Adrenal gland (tissue), 9 donors: ENCODE measurements at regions not wholly inside any gene's neighbourhood (a gene's known extent, or its start where the extent isn't known, plus 50 kb on each side); places are given as distances from the start of the nearest gene placed in this dataset.

Experiments used
- DNase-seq, 7 donors: peaks; one replicate each; pipeline ENCODE4 v3.0.0-alpha.2; 2019 to 2020
- H3K27ac ChIP-seq, 5 donors: fragments of 200-600 bp; sonication (generic) in 4 of 5; 1 replicate in 3 of 5; 2 replicates in 2 of 5; pipeline versions ENCODE4 v1.5.1 to v1.8.0; 2016 to 2020; ENCODE audit warnings: mild to moderate bottlenecking in 1 of 5
- H3K27me3 ChIP-seq: fragments of 200-600 bp; 2 replicates; pipeline ENCODE4 v1.8.0; 2021
- H3K36me3 ChIP-seq, 2 donors: fragments of 200-600 bp; replicated peaks in 1 of 2; 1 replicate in 1 of 2; 2 replicates in 1 of 2; pipeline versions ENCODE4 v1.5.1 to v1.8.0; 2018 to 2022
- H3K4me1 ChIP-seq, 2 donors: fragments of 200-600 bp; replicated peaks in 1 of 2; 1 replicate in 1 of 2; 2 replicates in 1 of 2; pipeline versions ENCODE4 v1.5.1 to v1.8.0; 2018 to 2021
- H3K4me3 ChIP-seq, 4 donors: fragments of 200-600 bp; sonication (generic) in 3 of 4; one replicate each; pipeline ENCODE4 v1.5.1; 2016 to 2018
- H3K9me3 ChIP-seq, 3 donors: fragments of 200-600 bp; sonication (generic) in 1 of 3; replicated peaks in 1 of 3; 1 replicate in 2 of 3; 2 replicates in 1 of 3; pipeline versions ENCODE4 v1.5.1 to v1.8.0; 2016 to 2021
- POLR2A ChIP-seq, 2 donors: fragments of 450-650 bp; IDR thresholded peaks; one replicate each; pipeline ENCODE4 v1.6.1; 2017; ENCODE audit warnings: antibody characterized with exemption in 2 of 2, mild to moderate bottlenecking in 2 of 2, moderate library complexity in 1 of 2
- WGBS, 4 donors: extraction: QIAGEN DNeasy Blood & Tissue Kit in 2 of 4; methylation state at CpG; one replicate each; pipeline versions ENCODE4 v1.1.5 to v1.1.7; 2013 to 2017; 5-methylcytosine and 5-hydroxymethylcytosine counted together
- intact Hi-C, 2 donors: fragments of 100-400 bp; cut with DNase I; formaldehyde crosslinking; loops; one replicate each; pipeline versions ENCODE4 v1.14.1 to v1.15.0; 2022 to 2023
- TF ChIP-seq, protein P1 (sequence below), 6 experiments: fragments of 450-650 bp in 4 of 6; fragments of 200-600 bp in 2 of 6; sonication (generic) in 1 of 6; IDR thresholded peaks; 1 replicate in 5 of 6; 2 replicates in 1 of 6; pipeline versions ENCODE4 v1.5.1 to v1.8.0; 2016 to 2021; ENCODE audit warnings: antibody characterized with exemption in 6 of 6, mild to moderate bottlenecking in 2 of 6, moderate library complexity in 1 of 6
- donor health status: healthy with polysubstance abuse.
- donor health status: Bipolar disorder and iron deficiency.
- donor health status: DM: yes; HTN: yes; CAD: no.
- donor health status: DM: no; HTN: no; CAD: no.
- donor health status: DM: no; HTN: no; CAD: no.

DNA sequence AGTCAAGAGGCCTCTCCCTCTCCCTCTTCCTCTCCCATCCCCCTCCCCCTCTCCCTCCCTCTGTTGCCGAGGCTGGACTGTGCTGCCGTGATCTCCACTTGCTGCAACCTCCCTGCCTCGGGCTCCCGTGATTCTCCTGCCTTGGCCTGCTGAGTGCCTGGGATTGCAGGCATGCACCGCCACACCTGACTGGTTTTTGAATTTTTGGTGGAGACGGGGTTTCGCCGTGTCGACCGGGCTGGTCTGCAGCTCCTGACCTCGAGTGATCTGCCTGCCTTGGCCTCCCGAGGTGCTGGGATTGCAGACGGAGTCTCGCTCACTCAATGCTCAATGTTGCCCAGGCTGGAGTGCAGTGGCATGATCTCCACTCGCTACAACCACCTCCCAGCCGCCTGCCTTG, 165.1 kb downstream of the CENPC start:
- 94 to 97% (median 95%) methylated on average over 16 of the region's 16 CpGs for WGBS, 4 donors
- no peak for TF ChIP-seq POLR2A (IDR thresholded peaks at IDR 0.05)
- TF ChIP-seq, protein P1, sequence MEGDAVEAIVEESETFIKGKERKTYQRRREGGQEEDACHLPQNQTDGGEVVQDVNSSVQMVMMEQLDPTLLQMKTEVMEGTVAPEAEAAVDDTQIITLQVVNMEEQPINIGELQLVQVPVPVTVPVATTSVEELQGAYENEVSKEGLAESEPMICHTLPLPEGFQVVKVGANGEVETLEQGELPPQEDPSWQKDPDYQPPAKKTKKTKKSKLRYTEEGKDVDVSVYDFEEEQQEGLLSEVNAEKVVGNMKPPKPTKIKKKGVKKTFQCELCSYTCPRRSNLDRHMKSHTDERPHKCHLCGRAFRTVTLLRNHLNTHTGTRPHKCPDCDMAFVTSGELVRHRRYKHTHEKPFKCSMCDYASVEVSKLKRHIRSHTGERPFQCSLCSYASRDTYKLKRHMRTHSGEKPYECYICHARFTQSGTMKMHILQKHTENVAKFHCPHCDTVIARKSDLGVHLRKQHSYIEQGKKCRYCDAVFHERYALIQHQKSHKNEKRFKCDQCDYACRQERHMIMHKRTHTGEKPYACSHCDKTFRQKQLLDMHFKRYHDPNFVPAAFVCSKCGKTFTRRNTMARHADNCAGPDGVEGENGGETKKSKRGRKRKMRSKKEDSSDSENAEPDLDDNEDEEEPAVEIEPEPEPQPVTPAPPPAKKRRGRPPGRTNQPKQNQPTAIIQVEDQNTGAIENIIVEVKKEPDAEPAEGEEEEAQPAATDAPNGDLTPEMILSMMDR (IDR thresholded peaks at IDR 0.05): no peak
- intact Hi-C loops: no loop called here
- no peak for DNase-seq
- Histone ChIP-seq H3K4me3 (no peak overlapping the region), H3K27me3 (no peaks in the 10 kb centered on the region), H3K36me3 (no peaks in the 10 kb centered on the region), H3K9me3 (no peaks in the 10 kb centered on the region), H3K27ac (no peak overlapping the region), H3K4me1 (peaks cover 0 to 3% of the 10 kb centered on the region in 2 donors)

GRCh38 chr4:67375291-67375690, 170.0 kb downstream of the CENPC start:
- H3K36me3 ChIP-seq: no peaks in the 10 kb centered on the region
- DNase-seq: no peak
- no peak overlapping the region for H3K4me3 ChIP-seq
- H3K27ac ChIP-seq: peak overlapping the region in 3 of 5 donors; percentile 35 to 43 (median 40)
- H3K9me3 ChIP-seq: no peaks in the 10 kb centered on the region
- TF ChIP-seq POLR2A (IDR thresholded peaks at IDR 0.05): no peak
- TF ChIP-seq, protein P1 (IDR thresholded peaks at IDR 0.05): no peak
- peaks cover 11 to 23% of the 10 kb centered on the region in 2 donors for H3K4me1 ChIP-seq
- WGBS, 4 donors: 86 to 92% (median 90%) methylated on average over 3 of the region's 3 CpGs
- intact Hi-C loops: no loop called here
- no peaks in the 10 kb centered on the region for H3K27me3 ChIP-seq

DNA sequence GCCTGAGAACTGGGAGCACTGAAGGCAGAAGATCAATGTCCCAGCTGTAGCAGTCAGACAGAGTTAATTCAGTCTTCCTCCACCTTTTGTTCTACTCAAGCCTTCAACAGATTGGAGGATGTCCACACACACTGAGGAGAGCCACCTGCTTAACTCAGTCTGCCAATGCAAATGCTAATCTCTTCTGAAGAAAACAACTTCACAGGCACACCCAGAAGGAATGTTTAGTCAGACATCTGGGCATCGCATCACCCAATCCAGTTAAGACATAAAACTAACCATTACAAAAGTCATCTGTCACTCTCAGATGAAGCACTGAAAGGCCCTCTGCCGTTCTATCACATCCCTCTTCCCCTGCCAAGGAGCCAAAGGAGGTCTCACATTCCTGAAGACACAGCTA, 173.7 kb downstream of the CENPC start:
- no peaks in the 10 kb centered on the region for H3K9me3 ChIP-seq
- WGBS, 4 donors: 53 to 85% (median 75%) methylated on average over 2 of the region's 2 CpGs
- H3K4me3 ChIP-seq: no peak overlapping the region
- intact Hi-C loops: no loop called here
- peaks cover 11 to 30% of the 10 kb centered on the region in 2 donors for H3K4me1 ChIP-seq
- TF ChIP-seq POLR2A (IDR thresholded peaks at IDR 0.05): no peak
- TF ChIP-seq, protein P1 (IDR thresholded peaks at IDR 0.05): no peak
- no peaks in the 10 kb centered on the region for H3K36me3 ChIP-seq
- H3K27ac ChIP-seq: no peak overlapping the region
- DNase-seq: no peak
- no peaks in the 10 kb centered on the region for H3K27me3 ChIP-seq

DNA sequence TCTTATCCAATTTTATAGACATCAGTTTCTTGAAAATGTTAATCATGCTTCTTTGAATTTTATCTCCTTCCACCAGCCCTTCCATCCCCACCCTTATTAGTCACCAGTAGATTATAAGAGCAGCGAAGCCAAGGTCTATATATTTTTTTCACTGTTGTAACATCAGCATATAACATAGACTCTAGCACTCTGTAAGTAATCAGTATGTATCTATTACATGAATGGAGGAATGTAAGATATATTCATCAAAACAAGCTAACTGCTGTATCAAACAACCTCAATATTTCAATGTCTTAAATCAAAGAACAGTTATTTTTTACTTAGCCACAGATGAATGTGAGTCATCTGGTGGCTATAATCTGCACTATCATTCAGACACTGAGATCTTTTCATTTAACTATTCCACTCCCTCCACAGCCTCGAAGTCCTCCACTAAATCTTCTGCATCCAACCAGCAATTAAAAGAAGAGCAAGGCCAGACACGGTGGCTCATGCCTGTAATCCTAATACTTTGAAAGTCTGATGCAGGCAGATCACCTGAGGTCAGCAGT, 178.9 kb downstream of the CENPC start:
- WGBS, 4 donors: 28 to 41% (median 35%) methylated on average over 3 of the region's 3 CpGs
- peak in 2 of 7 donors; percentile 14 to 43 for DNase-seq
- intact Hi-C loops: no loop called here
- Histone ChIP-seq H3K9me3 (no peaks in the 10 kb centered on the region), H3K4me3 (no peak overlapping the region), H3K4me1 (peaks cover 0 to 22% of the 10 kb centered on the region in 2 donors), H3K36me3 (no peaks in the 10 kb centered on the region), H3K27ac (peak overlapping the region in 3 of 5 donors; percentile 0 to 56 (median 18)), H3K27me3 (no peaks in the 10 kb centered on the region)
- no peak for TF ChIP-seq POLR2A (IDR thresholded peaks at IDR 0.05)
- TF ChIP-seq, protein P1 (IDR thresholded peaks at IDR 0.05): no peak
